ENCODE measurements at regions not wholly inside any gene's neighbourhood (a gene's known extent, or its start where the extent isn't known, plus 50 kb on each side); places are given as distances from the start of the nearest gene placed in this dataset.

GRCh38 chr10:125213541-125214282 lies 53.3 kb upstream of the CTBP2 start:
- DNase-seq (ENCODE audit: low read depth) = no peak

GRCh38 chr10:125212150-125212809 lies 51.9 kb upstream of the CTBP2 start:
- DNase-seq (ENCODE audit: low read depth) = no peak

All from GM04504 (cell line).